Lower leg skin (tissue), 3 donors: ENCODE measurements at regions not wholly inside any gene's neighbourhood (a gene's known extent, or its start where the extent isn't known, plus 50 kb on each side); places are given as distances from the start of the nearest gene placed in this dataset.

ENCODE experiments used
- CTCF ChIP-seq, 3 donors: fragments of 450-650 bp; IDR thresholded peaks; one replicate each; pipeline ENCODE4 v1.5.1; 2016; ENCODE audit warnings: antibody characterized with exemption in 3 of 3, mild to moderate bottlenecking in 3 of 3, moderate library complexity in 2 of 3
- POLR2A ChIP-seq, 2 donors: fragments of 450-650 bp; IDR thresholded peaks; one replicate each; pipeline ENCODE4 v1.6.1; 2016 to 2017; ENCODE audit warnings: antibody characterized with exemption in 2 of 2, mild to moderate bottlenecking in 1 of 2, moderate library complexity in 1 of 2

GRCh38 chr22:22720724-22721261 lies 76.4 kb downstream of the GGTLC2 start:
- no peak for TF ChIP-seq POLR2A (IDR thresholded peaks at IDR 0.05)
- TF ChIP-seq CTCF (IDR thresholded peaks at IDR 0.05) = no peak
